ENCODE measurements at regions not wholly inside any gene's neighbourhood (a gene's known extent, or its start where the extent isn't known, plus 50 kb on each side); places are given as distances from the start of the nearest gene placed in this dataset.

GRCh38 chr4:31601793-31602192, 881.6 kb downstream of the PCDH7 start:
- Histone ChIP-seq H3K4me3 (ENCODE audit: low read depth in 1 of 2, low read length in 2 of 2) (no peak overlapping the region), H3K27ac (ENCODE audit: low read depth, low read length) (no peak overlapping the region), H3K9me3 (ENCODE audit: low read length) (no peaks in the 10 kb centered on the region), H3K27me3 (ENCODE audit: control insufficient read depth in 1 of 2, insufficient read depth in 2 of 2, low read length in 2 of 2) (no peaks in the 10 kb centered on the region), H3K36me3 (ENCODE audit: insufficient read depth, low read length) (no peaks in the 10 kb centered on the region), H3K4me1 (ENCODE audit: insufficient read depth, low read length) (no peaks in the 10 kb centered on the region), H3K9ac (ENCODE audit: low read length) (no peak overlapping the region)

GRCh38 chr4:31613946-31614623, 893.9 kb downstream of the PCDH7 start:
- Histone ChIP-seq H3K27me3 (ENCODE audit: control insufficient read depth in 1 of 2, insufficient read depth in 2 of 2, low read length in 2 of 2) (no peaks in the 10 kb centered on the region), H3K4me3 (ENCODE audit: low read depth in 1 of 2, low read length in 2 of 2) (no peak overlapping the region)

GRCh38 chr4:31617667-31618066, 897.5 kb downstream of the PCDH7 start:
- H3K27me3 ChIP-seq (ENCODE audit: control insufficient read depth in 1 of 2, insufficient read depth in 2 of 2, low read length in 2 of 2) = no peaks in the 10 kb centered on the region
- H3K9me3 ChIP-seq (ENCODE audit: low read length) = no peaks in the 10 kb centered on the region
- H3K9ac ChIP-seq (ENCODE audit: low read length) = no peak overlapping the region
- H3K4me1 ChIP-seq (ENCODE audit: insufficient read depth, low read length) = no peaks in the 10 kb centered on the region
- no peak overlapping the region for H3K4me3 ChIP-seq (ENCODE audit: low read depth in 1 of 2, low read length in 2 of 2)
- no peak overlapping the region for H3K27ac ChIP-seq (ENCODE audit: low read depth, low read length)
- H3K36me3 ChIP-seq (ENCODE audit: insufficient read depth, low read length) = no peaks in the 10 kb centered on the region

More at GRCh38 chr4:31613946-31614623, 893.9 kb downstream of the PCDH7 start:
- Histone ChIP-seq H3K9me3 (ENCODE audit: low read length) (no peaks in the 10 kb centered on the region), H3K27ac (ENCODE audit: low read depth, low read length) (no peak overlapping the region), H3K4me1 (ENCODE audit: insufficient read depth, low read length) (no peaks in the 10 kb centered on the region), H3K9ac (ENCODE audit: low read length) (no peak overlapping the region), H3K36me3 (ENCODE audit: insufficient read depth, low read length) (no peaks in the 10 kb centered on the region)

GRCh38 chr4:31620476-31620875, 900.3 kb downstream of the PCDH7 start:
- no peak overlapping the region for H3K4me3 ChIP-seq (ENCODE audit: low read depth in 1 of 2, low read length in 2 of 2)
- H3K36me3 ChIP-seq (ENCODE audit: insufficient read depth, low read length) = no peaks in the 10 kb centered on the region
- H3K27me3 ChIP-seq (ENCODE audit: control insufficient read depth in 1 of 2, insufficient read depth in 2 of 2, low read length in 2 of 2) = no peaks in the 10 kb centered on the region
- H3K9ac ChIP-seq (ENCODE audit: low read length) = no peak overlapping the region
- H3K4me1 ChIP-seq (ENCODE audit: insufficient read depth, low read length) = no peaks in the 10 kb centered on the region
- no peak overlapping the region for H3K27ac ChIP-seq (ENCODE audit: low read depth, low read length)
- no peaks in the 10 kb centered on the region for H3K9me3 ChIP-seq (ENCODE audit: low read length)

- Histone ChIP-seq H3K9ac (ENCODE audit: low read length) (no peak overlapping the region), H3K9me3 (ENCODE audit: low read length) (no peaks in the 10 kb centered on the region), H3K4me1 (ENCODE audit: insufficient read depth, low read length) (no peaks in the 10 kb centered on the region), H3K27ac (ENCODE audit: low read depth, low read length) (no peak overlapping the region), H3K4me3 (ENCODE audit: low read depth in 1 of 2, low read length in 2 of 2) (no peak overlapping the region), H3K27me3 (ENCODE audit: control insufficient read depth in 1 of 2, insufficient read depth in 2 of 2, low read length in 2 of 2) (no peaks in the 10 kb centered on the region), H3K36me3 (ENCODE audit: insufficient read depth, low read length) (no peaks in the 10 kb centered on the region)
Observed at GRCh38 chr4:31645236-31645635, 925.1 kb downstream of the PCDH7 start.

- no peaks in the 10 kb centered on the region for H3K9me3 ChIP-seq (ENCODE audit: low read length)
Observed at GRCh38 chr4:31647786-31648185, 927.6 kb downstream of the PCDH7 start.

GRCh38 chr4:31649878-31650277, 929.7 kb downstream of the PCDH7 start:
- Histone ChIP-seq H3K9ac (ENCODE audit: low read length) (no peak overlapping the region), H3K36me3 (ENCODE audit: insufficient read depth, low read length) (no peaks in the 10 kb centered on the region), H3K27ac (ENCODE audit: low read depth, low read length) (no peak overlapping the region), H3K9me3 (ENCODE audit: low read length) (no peaks in the 10 kb centered on the region), H3K4me1 (ENCODE audit: insufficient read depth, low read length) (no peaks in the 10 kb centered on the region), H3K27me3 (ENCODE audit: control insufficient read depth in 1 of 2, insufficient read depth in 2 of 2, low read length in 2 of 2) (no peaks in the 10 kb centered on the region), H3K4me3 (ENCODE audit: low read depth in 1 of 2, low read length in 2 of 2) (no peak overlapping the region)

More at GRCh38 chr4:31647786-31648185, 927.6 kb downstream of the PCDH7 start:
- H3K4me1 ChIP-seq (ENCODE audit: insufficient read depth, low read length) = no peaks in the 10 kb centered on the region
- H3K27me3 ChIP-seq (ENCODE audit: control insufficient read depth in 1 of 2, insufficient read depth in 2 of 2, low read length in 2 of 2) = no peaks in the 10 kb centered on the region
- no peak overlapping the region for H3K4me3 ChIP-seq (ENCODE audit: low read depth in 1 of 2, low read length in 2 of 2)
- no peak overlapping the region for H3K27ac ChIP-seq (ENCODE audit: low read depth, low read length)
- no peaks in the 10 kb centered on the region for H3K36me3 ChIP-seq (ENCODE audit: insufficient read depth, low read length)
- no peak overlapping the region for H3K9ac ChIP-seq (ENCODE audit: low read length)

GRCh38 chr4:31651541-31651940, 931.4 kb downstream of the PCDH7 start:
- Histone ChIP-seq H3K9ac (ENCODE audit: low read length) (no peak overlapping the region), H3K4me1 (ENCODE audit: insufficient read depth, low read length) (no peaks in the 10 kb centered on the region), H3K36me3 (ENCODE audit: insufficient read depth, low read length) (no peaks in the 10 kb centered on the region), H3K27me3 (ENCODE audit: control insufficient read depth in 1 of 2, insufficient read depth in 2 of 2, low read length in 2 of 2) (no peaks in the 10 kb centered on the region), H3K27ac (ENCODE audit: low read depth, low read length) (no peak overlapping the region), H3K4me3 (ENCODE audit: low read depth in 1 of 2, low read length in 2 of 2) (no peak overlapping the region), H3K9me3 (ENCODE audit: low read length) (no peaks in the 10 kb centered on the region)

GRCh38 chr4:31655328-31655727, 935.2 kb downstream of the PCDH7 start:
- no peaks in the 10 kb centered on the region for H3K9me3 ChIP-seq (ENCODE audit: low read length)
- no peaks in the 10 kb centered on the region for H3K27me3 ChIP-seq (ENCODE audit: control insufficient read depth in 1 of 2, insufficient read depth in 2 of 2, low read length in 2 of 2)
- no peak overlapping the region for H3K9ac ChIP-seq (ENCODE audit: low read length)
- H3K36me3 ChIP-seq (ENCODE audit: insufficient read depth, low read length) = no peaks in the 10 kb centered on the region
- no peaks in the 10 kb centered on the region for H3K4me1 ChIP-seq (ENCODE audit: insufficient read depth, low read length)
- H3K27ac ChIP-seq (ENCODE audit: low read depth, low read length) = no peak overlapping the region
- no peak overlapping the region for H3K4me3 ChIP-seq (ENCODE audit: low read depth in 1 of 2, low read length in 2 of 2)

- H3K27ac ChIP-seq (ENCODE audit: low read depth, low read length) = no peak overlapping the region
- no peak overlapping the region for H3K4me3 ChIP-seq (ENCODE audit: low read depth in 1 of 2, low read length in 2 of 2)
- H3K36me3 ChIP-seq (ENCODE audit: insufficient read depth, low read length) = no peaks in the 10 kb centered on the region
- no peaks in the 10 kb centered on the region for H3K9me3 ChIP-seq (ENCODE audit: low read length)
- no peaks in the 10 kb centered on the region for H3K4me1 ChIP-seq (ENCODE audit: insufficient read depth, low read length)
- H3K9ac ChIP-seq (ENCODE audit: low read length) = no peak overlapping the region
- H3K27me3 ChIP-seq (ENCODE audit: control insufficient read depth in 1 of 2, insufficient read depth in 2 of 2, low read length in 2 of 2) = no peaks in the 10 kb centered on the region
Observed at GRCh38 chr4:31657859-31658570, 937.8 kb downstream of the PCDH7 start.

- Histone ChIP-seq H3K4me3 (ENCODE audit: low read depth in 1 of 2, low read length in 2 of 2) (no peak overlapping the region), H3K36me3 (ENCODE audit: insufficient read depth, low read length) (no peaks in the 10 kb centered on the region), H3K27me3 (ENCODE audit: control insufficient read depth in 1 of 2, insufficient read depth in 2 of 2, low read length in 2 of 2) (no peaks in the 10 kb centered on the region), H3K4me1 (ENCODE audit: insufficient read depth, low read length) (no peaks in the 10 kb centered on the region), H3K9me3 (ENCODE audit: low read length) (no peaks in the 10 kb centered on the region), H3K27ac (ENCODE audit: low read depth, low read length) (no peak overlapping the region), H3K9ac (ENCODE audit: low read length) (no peak overlapping the region)
Observed at GRCh38 chr4:31660916-31661315, 940.7 kb downstream of the PCDH7 start.

- Histone ChIP-seq H3K36me3 (ENCODE audit: insufficient read depth, low read length) (no peaks in the 10 kb centered on the region), H3K4me1 (ENCODE audit: insufficient read depth, low read length) (no peaks in the 10 kb centered on the region), H3K27ac (ENCODE audit: low read depth, low read length) (no peak overlapping the region), H3K4me3 (ENCODE audit: low read depth in 1 of 2, low read length in 2 of 2) (no peak overlapping the region), H3K9me3 (ENCODE audit: low read length) (no peaks in the 10 kb centered on the region), H3K9ac (ENCODE audit: low read length) (no peak overlapping the region), H3K27me3 (ENCODE audit: control insufficient read depth in 1 of 2, insufficient read depth in 2 of 2, low read length in 2 of 2) (no peaks in the 10 kb centered on the region)
Observed at GRCh38 chr4:31662951-31663350, 942.8 kb downstream of the PCDH7 start.
